CD4-positive, alpha-beta memory T cell (primary cell): ENCODE measurements at regions not wholly inside any gene's neighbourhood (a gene's known extent, or its start where the extent isn't known, plus 50 kb on each side); places are given as distances from the start of the nearest gene placed in this dataset.

Experiments used
- CTCF ChIA-PET: fragments of 350-600 bp; sonication (Branson Sonifier 250); formaldehyde crosslinking; loops from one replicate; lab custom pipeline; 2021; ENCODE audit warnings: inconsistent platforms; ENCODE audit not compliant: partially characterized antibody; lab: Charles Lee
- POLR2A ChIA-PET: fragments of 350-600 bp; sonication (Branson Sonifier 250); formaldehyde crosslinking; loops from one replicate; lab custom pipeline; 2021; ENCODE audit not compliant: partially characterized antibody; lab: Charles Lee
- DNase-seq, 5 donors: peaks; one replicate each; pipeline versions ENCODE4 v3.0.0 to v3.0.0-alpha.2; 2020 to 2022; ENCODE audit warnings: mixed read lengths in 1 of 5
- H3K27ac ChIP-seq: one replicate; pipeline ENCODE4 v1.7.0; 2013; ENCODE audit warnings: low read depth, low read length
- H3K27me3 ChIP-seq: 2 replicates; pipeline ENCODE4 v1.7.0; 2013; ENCODE audit warnings: mild to moderate bottlenecking, low read length, moderate library complexity; ENCODE audit not compliant: insufficient read depth
- H3K36me3 ChIP-seq: 2 replicates; pipeline ENCODE4 v1.7.0; 2013; ENCODE audit warnings: mild to moderate bottlenecking, low read length, moderate library complexity; ENCODE audit not compliant: insufficient read depth
- H3K4me1 ChIP-seq: 2 replicates; pipeline ENCODE4 v1.7.0; 2013; ENCODE audit warnings: mild to moderate bottlenecking, low read length, moderate library complexity; ENCODE audit not compliant: insufficient read depth
- H3K4me3 ChIP-seq, 2 donors: one replicate each; pipeline ENCODE4 v1.7.0; 2013; ENCODE audit warnings: low read length in 2 of 2, mild to moderate bottlenecking in 1 of 2
- H3K9me3 ChIP-seq, 2 donors: one replicate each; pipeline ENCODE4 v1.7.0; 2013; ENCODE audit warnings: low read length in 2 of 2, control low read depth in 1 of 2; ENCODE audit not compliant: control insufficient read depth in 1 of 2
- H3K27ac Mint-ChIP-seq, 7 donors: one replicate each; pipeline ENCODE4 v1.8.0; 2020 to 2021; ENCODE audit warnings: mixed read lengths in 7 of 7, mild to moderate bottlenecking in 6 of 7, inconsistent platforms in 3 of 7, moderate library complexity in 3 of 7
- H3K27me3 Mint-ChIP-seq, 2 donors: one replicate each; pipeline ENCODE4 v1.8.0; 2020 to 2021; ENCODE audit warnings: mixed read lengths in 2 of 2
- H3K36me3 Mint-ChIP-seq, 2 donors: one replicate each; pipeline ENCODE4 v1.8.0; 2020 to 2021; ENCODE audit warnings: mixed read lengths in 2 of 2, inconsistent platforms in 1 of 2, mild to moderate bottlenecking in 1 of 2
- H3K4me1 Mint-ChIP-seq, 4 donors: one replicate each; pipeline ENCODE4 v1.8.0; 2020 to 2021; ENCODE audit warnings: mixed read lengths in 4 of 4, mild to moderate bottlenecking in 1 of 4
- H3K4me3 Mint-ChIP-seq, 8 donors: one replicate each; pipeline ENCODE4 v1.8.0; 2020 to 2021; ENCODE audit warnings: mixed read lengths in 8 of 8, mild to moderate bottlenecking in 7 of 8, moderate library complexity in 6 of 8, inconsistent platforms in 3 of 8
- H3K9me3 Mint-ChIP-seq, 8 donors: one replicate each; pipeline ENCODE4 v1.8.0; 2020 to 2021; ENCODE audit warnings: mixed read lengths in 8 of 8, mild to moderate bottlenecking in 5 of 8, inconsistent platforms in 3 of 8, moderate library complexity in 1 of 8
- intact Hi-C: fragments of 100-400 bp; cut with micrococcal nuclease; formaldehyde crosslinking; loops from one replicate; pipeline ENCODE4 v1.15.1; 2023

- Mint-ChIP-seq H3K36me3 (no peaks in the 10 kb centered on the region), H3K27me3 (no peaks in the 10 kb centered on the region), H3K4me3 (no peak overlapping the region), H3K9me3 (peaks cover 0 to 3% (median 0%) of the 10 kb centered on the region in 8 donors), H3K27ac (no peak overlapping the region), H3K4me1 (no peaks in the 10 kb centered on the region)
- Histone ChIP-seq H3K4me1 (no peaks in the 10 kb centered on the region), H3K9me3 (no peaks in the 10 kb centered on the region), H3K27me3 (no peaks in the 10 kb centered on the region), H3K36me3 (no peaks in the 10 kb centered on the region), H3K4me3 (no peak overlapping the region), H3K27ac (no peak overlapping the region)
- CTCF ChIA-PET, result no interaction called here
- intact Hi-C loops, result no loop called here
- POLR2A ChIA-PET, result no interaction called here
- DNase-seq, result no peak
Measured at GRCh38 chr4:23697722-23698121, 192.1 kb downstream of the PPARGC1A start.

- peaks cover 0 to 5% (median 0%) of the 10 kb centered on the region in 8 donors for H3K9me3 Mint-ChIP-seq
- no peaks in the 10 kb centered on the region for H3K27me3 Mint-ChIP-seq
- Histone ChIP-seq H3K27me3 (no peaks in the 10 kb centered on the region), H3K4me3 (no peak overlapping the region), H3K4me1 (no peaks in the 10 kb centered on the region), H3K27ac (no peak overlapping the region), H3K36me3 (no peaks in the 10 kb centered on the region), H3K9me3 (no peaks in the 10 kb centered on the region)
- no peaks in the 10 kb centered on the region for H3K4me1 Mint-ChIP-seq
- no peak overlapping the region for H3K27ac Mint-ChIP-seq
- H3K36me3 Mint-ChIP-seq, result no peaks in the 10 kb centered on the region
- POLR2A ChIA-PET, result no interaction called here
- intact Hi-C loops, result no loop called here
- CTCF ChIA-PET, result no interaction called here
- no peak overlapping the region for H3K4me3 Mint-ChIP-seq
- DNase-seq, result no peak
Measured at GRCh38 chr4:23697001-23697528, 192.8 kb downstream of the PPARGC1A start.

DNA sequence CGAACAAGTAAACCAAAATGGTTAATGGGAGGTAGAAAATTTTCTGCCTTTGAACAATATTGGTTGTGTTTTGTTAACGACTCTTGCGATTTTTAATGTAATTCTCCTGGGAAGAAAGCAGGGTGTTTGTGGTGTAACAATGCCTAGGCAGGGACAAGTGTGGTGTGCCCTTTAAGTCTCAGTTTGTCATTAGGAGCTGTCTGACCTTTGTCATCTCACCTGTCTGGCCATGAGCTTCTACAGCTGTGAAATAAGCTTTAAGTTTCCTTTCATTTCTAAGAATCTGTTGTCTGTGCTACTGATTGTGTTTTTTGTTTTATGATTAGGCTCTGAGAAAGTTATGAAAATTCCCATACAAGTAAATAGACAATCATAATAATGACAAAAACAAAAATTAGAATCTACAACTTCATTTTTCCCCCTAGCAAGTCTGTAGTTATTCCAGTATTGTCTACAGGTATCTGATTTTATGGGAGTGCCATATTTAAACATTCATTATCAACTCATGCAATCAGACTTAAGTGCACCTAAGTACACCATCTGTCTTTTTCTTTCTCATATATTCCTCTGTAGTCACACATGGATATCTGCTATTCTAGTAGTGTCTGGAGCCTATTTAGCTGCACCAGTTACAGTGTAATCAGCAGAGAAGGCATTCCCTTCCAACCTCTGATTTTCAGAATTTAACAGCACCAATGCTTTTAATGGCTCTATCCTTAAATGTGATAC, 203.5 kb downstream of the PPARGC1A start:
- H3K27me3 Mint-ChIP-seq, result peaks cover 0 to 2% of the 10 kb centered on the region in 2 donors
- ChIA-PET CTCF (no interaction called here), POLR2A (no interaction called here)
- H3K4me3 Mint-ChIP-seq, result no peak overlapping the region
- H3K9me3 ChIP-seq, result no peaks in the 10 kb centered on the region
- H3K27ac Mint-ChIP-seq, result no peak overlapping the region
- no peaks in the 10 kb centered on the region for H3K27me3 ChIP-seq
- no peaks in the 10 kb centered on the region for H3K36me3 ChIP-seq
- no peaks in the 10 kb centered on the region for H3K4me1 Mint-ChIP-seq
- intact Hi-C loops, result no loop called here
- no peak for DNase-seq
- no peak overlapping the region for H3K27ac ChIP-seq
- H3K9me3 Mint-ChIP-seq, result peaks cover 6 to 29% (median 9%) of the 10 kb centered on the region in 8 donors
- no peak overlapping the region for H3K4me3 ChIP-seq
- H3K36me3 Mint-ChIP-seq, result no peaks in the 10 kb centered on the region
- H3K4me1 ChIP-seq, result no peaks in the 10 kb centered on the region

GRCh38 chr4:23685471-23685870, 204.4 kb downstream of the PPARGC1A start:
- Histone ChIP-seq H3K27ac (no peak overlapping the region), H3K36me3 (no peaks in the 10 kb centered on the region), H3K4me1 (no peaks in the 10 kb centered on the region), H3K9me3 (no peaks in the 10 kb centered on the region), H3K4me3 (no peak overlapping the region), H3K27me3 (no peaks in the 10 kb centered on the region)
- intact Hi-C loops, result no loop called here
- ChIA-PET POLR2A (no interaction called here), CTCF (no interaction called here)
- no peaks in the 10 kb centered on the region for H3K4me1 Mint-ChIP-seq
- H3K36me3 Mint-ChIP-seq, result no peaks in the 10 kb centered on the region
- H3K27me3 Mint-ChIP-seq, result peaks cover 0 to 2% of the 10 kb centered on the region in 2 donors
- H3K4me3 Mint-ChIP-seq, result no peak overlapping the region
- H3K9me3 Mint-ChIP-seq, result peaks cover 6 to 30% (median 8%) of the 10 kb centered on the region in 8 donors
- H3K27ac Mint-ChIP-seq, result no peak overlapping the region
- DNase-seq, result no peak

DNA sequence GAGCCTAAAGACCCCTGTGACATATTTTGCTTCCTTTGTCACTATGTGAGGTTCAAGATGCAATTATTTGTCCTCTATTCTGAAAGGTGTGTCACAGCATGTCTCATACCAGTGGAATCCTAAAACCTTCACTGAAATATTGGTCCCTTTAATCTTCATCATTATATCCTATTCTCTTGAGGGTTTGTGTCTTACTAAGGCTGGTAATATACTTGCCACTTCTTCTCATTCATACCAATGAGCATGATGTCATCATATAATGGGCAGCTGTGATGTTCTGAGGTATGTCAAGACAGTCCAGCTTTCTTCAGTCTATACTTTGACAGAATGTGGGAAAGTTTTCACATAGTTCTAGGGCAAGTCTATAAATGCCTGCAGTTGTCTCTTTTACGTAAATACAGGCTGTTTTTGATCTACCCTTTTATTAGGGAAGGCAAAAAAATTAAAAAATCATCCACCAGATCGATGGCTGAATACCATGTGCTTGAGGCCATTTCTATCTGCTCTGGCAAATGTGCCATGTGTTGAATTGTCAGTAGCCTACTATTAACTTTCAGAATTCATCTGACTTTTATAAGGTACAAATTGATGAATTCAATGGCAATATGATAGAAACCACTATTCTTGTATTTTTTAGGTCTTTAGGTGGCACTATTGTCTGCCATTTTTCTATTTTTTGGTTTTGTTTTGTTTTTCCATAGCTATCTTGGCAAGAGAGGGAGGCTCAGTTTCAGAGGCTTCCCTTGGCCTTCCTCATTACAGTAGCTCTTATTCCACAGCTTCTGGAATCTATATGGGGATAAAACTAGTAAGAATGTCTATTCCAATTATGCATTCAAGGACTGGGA, 209.0 kb downstream of the PPARGC1A start:
- intact Hi-C loops, result no loop called here
- H3K4me1 Mint-ChIP-seq, result no peaks in the 10 kb centered on the region
- H3K36me3 ChIP-seq, result no peaks in the 10 kb centered on the region
- no peaks in the 10 kb centered on the region for H3K27me3 ChIP-seq
- no peak for DNase-seq
- H3K9me3 Mint-ChIP-seq, result peaks cover 0 to 12% (median 1%) of the 10 kb centered on the region in 8 donors
- H3K9me3 ChIP-seq, result no peaks in the 10 kb centered on the region
- no peaks in the 10 kb centered on the region for H3K36me3 Mint-ChIP-seq
- H3K4me1 ChIP-seq, result no peaks in the 10 kb centered on the region
- H3K4me3 Mint-ChIP-seq, result no peak overlapping the region
- CTCF ChIA-PET, result no interaction called here
- H3K27ac ChIP-seq, result no peak overlapping the region
- POLR2A ChIA-PET, result no interaction called here
- no peaks in the 10 kb centered on the region for H3K27me3 Mint-ChIP-seq
- no peak overlapping the region for H3K27ac Mint-ChIP-seq
- H3K4me3 ChIP-seq, result no peak overlapping the region

DNA sequence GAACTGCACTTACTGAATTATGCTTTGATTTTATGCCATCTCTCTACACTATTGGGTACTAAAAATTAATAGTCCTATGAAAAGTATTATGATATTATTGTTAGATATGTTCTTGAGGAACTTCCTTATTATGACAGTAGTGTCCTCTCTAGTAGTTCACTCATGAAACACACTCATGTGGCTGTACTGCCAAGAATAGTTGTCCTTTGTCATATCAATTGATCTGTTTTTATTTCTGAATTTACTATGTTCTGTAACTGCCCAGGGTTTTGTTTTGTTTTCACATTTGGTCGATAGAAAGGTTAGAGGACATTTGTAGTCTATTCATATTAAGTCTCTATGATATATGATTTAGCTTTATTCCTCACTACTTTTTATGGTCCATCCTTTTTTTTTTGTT, 215.2 kb downstream of the PPARGC1A start:
- Mint-ChIP-seq H3K4me3 (no peak overlapping the region), H3K27ac (no peak overlapping the region), H3K4me1 (no peaks in the 10 kb centered on the region), H3K27me3 (no peaks in the 10 kb centered on the region), H3K9me3 (peaks cover 0 to 10% (median 4%) of the 10 kb centered on the region in 8 donors), H3K36me3 (no peaks in the 10 kb centered on the region)
- Histone ChIP-seq H3K27me3 (no peaks in the 10 kb centered on the region), H3K36me3 (no peaks in the 10 kb centered on the region), H3K4me1 (no peaks in the 10 kb centered on the region), H3K27ac (no peak overlapping the region), H3K4me3 (no peak overlapping the region), H3K9me3 (no peaks in the 10 kb centered on the region)
- ChIA-PET POLR2A (no interaction called here), CTCF (no interaction called here)
- DNase-seq, result no peak
- intact Hi-C loops, result no loop called here

GRCh38 chr4:23667659-23668058, 222.2 kb downstream of the PPARGC1A start:
- Histone ChIP-seq H3K36me3 (no peaks in the 10 kb centered on the region), H3K27me3 (no peaks in the 10 kb centered on the region), H3K9me3 (no peaks in the 10 kb centered on the region), H3K27ac (no peak overlapping the region), H3K4me3 (no peak overlapping the region), H3K4me1 (no peaks in the 10 kb centered on the region)
- Mint-ChIP-seq H3K4me1 (no peaks in the 10 kb centered on the region), H3K27ac (no peak overlapping the region), H3K9me3 (peaks cover 0 to 21% (median 10%) of the 10 kb centered on the region in 8 donors), H3K27me3 (no peaks in the 10 kb centered on the region), H3K4me3 (no peak overlapping the region), H3K36me3 (no peaks in the 10 kb centered on the region)
- CTCF ChIA-PET, result no interaction called here
- intact Hi-C loops, result no loop called here
- POLR2A ChIA-PET, result no interaction called here
- no peak for DNase-seq
